OCI-LY1 (cell line): ENCODE measurements at regions not wholly inside any gene's neighbourhood (a gene's known extent, or its start where the extent isn't known, plus 50 kb on each side); places are given as distances from the start of the nearest gene placed in this dataset.

ENCODE experiments used
- CTCF ChIP-seq: fragments of 200-600 bp; sonication (generic), shearing (Covaris generic); IDR thresholded peaks from 2 replicates; pipeline ENCODE4 v1.5.1; 2017; ENCODE audit warnings: mild to moderate bottlenecking, antibody characterized with exemption, low read length, moderate library complexity, mixed read lengths
- EZH2 ChIP-seq: fragments of 200-600 bp; sonication (generic), shearing (Covaris generic); IDR thresholded peaks from 2 replicates; pipeline ENCODE4 v1.8.0; 2017; ENCODE audit warnings: borderline replicate concordance, mixed run types, mild to moderate bottlenecking, antibody characterized with exemption, low read length, moderate library complexity, mixed read lengths

- TF ChIP-seq EZH2 (no peak), CTCF (no peak)
Measured at GRCh38 chr9:12414514-12414913, 278.7 kb upstream of the TYRP1 start.
